Subcutaneous abdominal adipose tissue (tissue), 5 donors: ENCODE measurements at regions not wholly inside any gene's neighbourhood (a gene's known extent, or its start where the extent isn't known, plus 50 kb on each side); places are given as distances from the start of the nearest gene placed in this dataset.
"Not testable (repeated sequence)": the region's sequence is repeated elsewhere in the genome, so short reads cannot be mapped to it uniquely, and the experiment has no call there.

Source experiments
- H3K27ac ChIP-seq: one replicate; pipeline ENCODE4 v1.7.0; 2013; ENCODE audit warnings: low read depth, mild to moderate bottlenecking, inconsistent platforms, low read length, moderate library complexity
- H3K27me3 ChIP-seq, 5 donors: one replicate each; pipeline ENCODE4 v1.7.0; 2013; ENCODE audit warnings: low read length in 5 of 5, inconsistent platforms in 1 of 5; ENCODE audit not compliant: control insufficient read depth in 5 of 5, insufficient read depth in 4 of 5
- H3K36me3 ChIP-seq, 5 donors: one replicate each; pipeline ENCODE4 v1.7.0; 2013; ENCODE audit warnings: low read length in 5 of 5; ENCODE audit not compliant: control insufficient read depth in 5 of 5, insufficient read depth in 5 of 5
- H3K4me1 ChIP-seq, 5 donors: one replicate each; pipeline ENCODE4 v1.7.0; 2013; ENCODE audit warnings: low read length in 5 of 5, mild to moderate bottlenecking in 3 of 5, moderate library complexity in 1 of 5; ENCODE audit not compliant: control insufficient read depth in 5 of 5, insufficient read depth in 5 of 5
- H3K4me3 ChIP-seq, 5 donors: one replicate each; pipeline ENCODE4 v1.7.0; 2013; ENCODE audit warnings: low read length in 5 of 5, low read depth in 1 of 5
- H3K9ac ChIP-seq, 5 donors: one replicate each; pipeline ENCODE4 v1.7.0; 2013; ENCODE audit warnings: low read length in 5 of 5, mild to moderate bottlenecking in 4 of 5, moderate library complexity in 3 of 5
- H3K9me3 ChIP-seq, 5 donors: one replicate each; pipeline ENCODE4 v1.7.0; 2013; ENCODE audit warnings: low read length in 5 of 5; ENCODE audit not compliant: control insufficient read depth in 5 of 5
- donor health status: healthy.
- donor health status: healthy.
- donor health status: healthy.
- donor health status: healthy.
- donor health status: healthy.

GRCh38 chr12:114616081-114616480, 67.9 kb downstream of the TBX3 start:
- Histone ChIP-seq H3K27ac (no peak overlapping the region), H3K9ac (no peak overlapping the region), H3K4me3 (no peak overlapping the region), H3K4me1 (no peaks in the 10 kb centered on the region), H3K27me3 (peaks cover 0 to 8% (median 0%) of the 10 kb centered on the region in 5 donors), H3K9me3 (peaks cover 0 to 11% (median 5%) of the 10 kb centered on the region in 5 donors), H3K36me3 (no peaks in the 10 kb centered on the region)

GRCh38 chr12:114614040-114614439, 69.9 kb downstream of the TBX3 start:
- Histone ChIP-seq H3K9me3 (peaks cover 0 to 11% (median 5%) of the 10 kb centered on the region in 5 donors), H3K9ac (no peak overlapping the region), H3K27ac (no peak overlapping the region), H3K4me3 (no peak overlapping the region), H3K27me3 (peaks cover 0 to 4% (median 0%) of the 10 kb centered on the region in 5 donors), H3K36me3 (no peaks in the 10 kb centered on the region), H3K4me1 (no peaks in the 10 kb centered on the region)

GRCh38 chr12:114612062-114612461, 71.9 kb downstream of the TBX3 start:
- Histone ChIP-seq H3K27me3 (peaks cover 0 to 4% (median 0%) of the 10 kb centered on the region in 5 donors), H3K9ac (no peak overlapping the region), H3K4me3 (no peak overlapping the region), H3K36me3 (no peaks in the 10 kb centered on the region), H3K27ac (no peak overlapping the region), H3K4me1 (no peaks in the 10 kb centered on the region), H3K9me3 (peaks cover 0 to 11% (median 5%) of the 10 kb centered on the region in 5 donors)

GRCh38 chr12:114611145-114612018, 72.6 kb downstream of the TBX3 start:
- Histone ChIP-seq H3K4me3 (no peak overlapping the region), H3K4me1 (no peaks in the 10 kb centered on the region), H3K36me3 (no peaks in the 10 kb centered on the region), H3K27me3 (peaks cover 0 to 4% (median 0%) of the 10 kb centered on the region in 5 donors), H3K9ac (no peak overlapping the region), H3K9me3 (peaks cover 0 to 11% (median 5%) of the 10 kb centered on the region in 5 donors), H3K27ac (no peak overlapping the region)

- H3K9ac ChIP-seq = no peak overlapping the region
- no peak overlapping the region for H3K4me3 ChIP-seq
- H3K27me3 ChIP-seq = peaks cover 0 to 4% (median 0%) of the 10 kb centered on the region in 5 donors
- no peaks in the 10 kb centered on the region for H3K9me3 ChIP-seq
- no peaks in the 10 kb centered on the region for H3K4me1 ChIP-seq
- no peak overlapping the region for H3K27ac ChIP-seq
- no peaks in the 10 kb centered on the region for H3K36me3 ChIP-seq
Observed at GRCh38 chr12:114608509-114608908, 75.5 kb downstream of the TBX3 start.

GRCh38 chr12:114605918-114606317, 78.1 kb downstream of the TBX3 start:
- no peak overlapping the region for H3K9ac ChIP-seq
- no peak overlapping the region for H3K27ac ChIP-seq
- H3K4me1 ChIP-seq = no peaks in the 10 kb centered on the region
- H3K27me3 ChIP-seq = no peaks in the 10 kb centered on the region
- H3K36me3 ChIP-seq = no peaks in the 10 kb centered on the region
- no peak overlapping the region for H3K4me3 ChIP-seq
- peaks cover 0 to 2% (median under 1%) of the 10 kb centered on the region in 5 donors for H3K9me3 ChIP-seq

GRCh38 chr12:114604606-114605005, 79.4 kb downstream of the TBX3 start:
- Histone ChIP-seq H3K27me3 (no peaks in the 10 kb centered on the region), H3K9me3 (peaks cover 0 to 5% (median 4%) of the 10 kb centered on the region in 5 donors), H3K9ac (no peak overlapping the region), H3K27ac (no peak overlapping the region), H3K36me3 (no peaks in the 10 kb centered on the region), H3K4me3 (no peak overlapping the region), H3K4me1 (no peaks in the 10 kb centered on the region)

GRCh38 chr12:114600584-114600983, 83.4 kb downstream of the TBX3 start:
- H3K4me3 ChIP-seq, H3K27ac ChIP-seq, H3K27me3 ChIP-seq, H3K9ac ChIP-seq, H3K4me1 ChIP-seq, H3K9me3 ChIP-seq, H3K36me3 ChIP-seq: not testable (repeated sequence)

GRCh38 chr12:114598111-114598510, 85.9 kb downstream of the TBX3 start:
- Histone ChIP-seq H3K4me3 (no peak overlapping the region), H3K9me3 (peaks cover 0 to 5% (median 4%) of the 10 kb centered on the region in 5 donors), H3K36me3 (no peaks in the 10 kb centered on the region), H3K27ac (no peak overlapping the region), H3K4me1 (no peaks in the 10 kb centered on the region), H3K27me3 (peaks cover 0 to 2% (median 0%) of the 10 kb centered on the region in 5 donors), H3K9ac (no peak overlapping the region)

- no peak overlapping the region for H3K9ac ChIP-seq
- peaks cover 0 to 4% (median 0%) of the 10 kb centered on the region in 5 donors for H3K9me3 ChIP-seq
- no peak overlapping the region for H3K4me3 ChIP-seq
- no peak overlapping the region for H3K27ac ChIP-seq
- H3K27me3 ChIP-seq = peaks cover 0 to 2% (median 0%) of the 10 kb centered on the region in 5 donors
- no peaks in the 10 kb centered on the region for H3K36me3 ChIP-seq
- no peaks in the 10 kb centered on the region for H3K4me1 ChIP-seq
Observed at GRCh38 chr12:114592946-114593345, 91.0 kb downstream of the TBX3 start.
